Fibroblast of pulmonary artery (primary cell): ENCODE measurements at regions not wholly inside any gene's neighbourhood (a gene's known extent, or its start where the extent isn't known, plus 50 kb on each side); places are given as distances from the start of the nearest gene placed in this dataset.
"Not testable (repeated sequence)": the region's sequence is repeated elsewhere in the genome, so short reads cannot be mapped to it uniquely, and the experiment has no call there.

Source experiments
- DNase-seq: peaks from one replicate; pipeline ENCODE4 v3.0.0-alpha.2; 2010; ENCODE audit warnings: low read depth
- H3K4me3 ChIP-seq: replicated peaks from 2 replicates; pipeline ENCODE4 v1.5.1; 2011; ENCODE audit warnings: low read depth, mild to moderate bottlenecking, control low read depth, low read length, moderate library complexity
- TF ChIP-seq, protein P1 (sequence below): IDR thresholded peaks from 2 replicates; pipeline ENCODE4 v1.5.1; 2011; ENCODE audit warnings: mild to moderate bottlenecking, control low read depth, low read length, inconsistent platforms; ENCODE audit errors: missing control alignments

DNA sequence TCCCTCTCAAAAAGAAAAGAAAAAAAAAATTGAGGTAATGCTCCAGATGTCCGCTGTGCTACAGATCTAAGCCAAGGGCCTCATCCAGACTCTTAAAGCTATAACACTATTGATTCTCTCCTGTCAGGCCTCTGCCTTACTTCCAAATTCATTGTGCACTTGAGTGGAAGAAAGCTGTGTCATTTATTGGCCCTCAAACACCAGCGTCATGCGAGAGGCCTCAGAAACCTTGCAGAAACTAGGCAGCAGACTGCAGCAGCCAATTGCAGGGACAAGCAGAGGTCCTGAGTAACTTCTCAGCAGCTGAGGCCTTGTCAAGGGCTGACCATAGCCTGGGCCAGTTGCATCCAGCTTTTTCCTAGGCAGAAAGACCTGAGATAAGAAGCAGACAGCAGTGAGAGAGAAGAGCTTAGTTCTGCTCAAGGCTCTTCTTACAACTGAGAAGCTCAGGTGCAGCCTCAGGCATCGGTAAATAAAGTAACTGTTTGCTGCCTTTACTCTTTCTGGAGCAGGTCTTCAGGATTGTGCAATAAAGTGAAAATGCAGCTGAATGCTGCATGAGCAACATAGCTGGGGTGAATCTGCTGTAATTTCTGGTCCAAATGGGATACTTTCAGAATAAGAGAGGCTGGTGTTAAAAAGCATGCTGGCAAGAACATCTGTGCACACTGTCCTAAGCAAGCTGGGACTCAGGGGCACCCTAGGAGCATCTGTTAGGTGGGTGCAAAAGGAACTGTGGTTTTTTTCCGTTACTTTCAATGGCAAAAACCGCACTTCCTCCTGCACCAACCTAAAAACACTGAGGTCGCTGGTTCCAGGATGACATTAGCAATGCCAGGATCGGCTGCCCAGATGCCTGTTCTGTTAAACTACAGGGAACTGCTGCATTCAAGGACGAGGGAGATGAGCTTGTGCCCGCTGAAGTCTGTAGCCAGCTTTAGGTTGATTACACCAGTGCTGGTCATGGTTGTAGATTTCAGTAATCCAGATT, 181.8 kb upstream of the PFKP start:
- TF ChIP-seq, protein P1, sequence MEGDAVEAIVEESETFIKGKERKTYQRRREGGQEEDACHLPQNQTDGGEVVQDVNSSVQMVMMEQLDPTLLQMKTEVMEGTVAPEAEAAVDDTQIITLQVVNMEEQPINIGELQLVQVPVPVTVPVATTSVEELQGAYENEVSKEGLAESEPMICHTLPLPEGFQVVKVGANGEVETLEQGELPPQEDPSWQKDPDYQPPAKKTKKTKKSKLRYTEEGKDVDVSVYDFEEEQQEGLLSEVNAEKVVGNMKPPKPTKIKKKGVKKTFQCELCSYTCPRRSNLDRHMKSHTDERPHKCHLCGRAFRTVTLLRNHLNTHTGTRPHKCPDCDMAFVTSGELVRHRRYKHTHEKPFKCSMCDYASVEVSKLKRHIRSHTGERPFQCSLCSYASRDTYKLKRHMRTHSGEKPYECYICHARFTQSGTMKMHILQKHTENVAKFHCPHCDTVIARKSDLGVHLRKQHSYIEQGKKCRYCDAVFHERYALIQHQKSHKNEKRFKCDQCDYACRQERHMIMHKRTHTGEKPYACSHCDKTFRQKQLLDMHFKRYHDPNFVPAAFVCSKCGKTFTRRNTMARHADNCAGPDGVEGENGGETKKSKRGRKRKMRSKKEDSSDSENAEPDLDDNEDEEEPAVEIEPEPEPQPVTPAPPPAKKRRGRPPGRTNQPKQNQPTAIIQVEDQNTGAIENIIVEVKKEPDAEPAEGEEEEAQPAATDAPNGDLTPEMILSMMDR, result no peak
- no peak for DNase-seq
- H3K4me3 ChIP-seq, result no peak overlapping the region

- DNase-seq, H3K4me3 ChIP-seq: not testable (repeated sequence)
These were observed 183.3 kb upstream of the PFKP start for GRCh38 chr10:2883983-2884540.

GRCh38 chr10:2883238-2883637, 184.1 kb upstream of the PFKP start:
- TF ChIP-seq, protein P1, result no peak
- no peak overlapping the region for H3K4me3 ChIP-seq
- DNase-seq, result no peak

- DNase-seq, result no peak
- TF ChIP-seq, protein P1, result no peak
- H3K4me3 ChIP-seq, result no peak overlapping the region
These were observed 184.7 kb upstream of the PFKP start for GRCh38 chr10:2882628-2883027.

DNA sequence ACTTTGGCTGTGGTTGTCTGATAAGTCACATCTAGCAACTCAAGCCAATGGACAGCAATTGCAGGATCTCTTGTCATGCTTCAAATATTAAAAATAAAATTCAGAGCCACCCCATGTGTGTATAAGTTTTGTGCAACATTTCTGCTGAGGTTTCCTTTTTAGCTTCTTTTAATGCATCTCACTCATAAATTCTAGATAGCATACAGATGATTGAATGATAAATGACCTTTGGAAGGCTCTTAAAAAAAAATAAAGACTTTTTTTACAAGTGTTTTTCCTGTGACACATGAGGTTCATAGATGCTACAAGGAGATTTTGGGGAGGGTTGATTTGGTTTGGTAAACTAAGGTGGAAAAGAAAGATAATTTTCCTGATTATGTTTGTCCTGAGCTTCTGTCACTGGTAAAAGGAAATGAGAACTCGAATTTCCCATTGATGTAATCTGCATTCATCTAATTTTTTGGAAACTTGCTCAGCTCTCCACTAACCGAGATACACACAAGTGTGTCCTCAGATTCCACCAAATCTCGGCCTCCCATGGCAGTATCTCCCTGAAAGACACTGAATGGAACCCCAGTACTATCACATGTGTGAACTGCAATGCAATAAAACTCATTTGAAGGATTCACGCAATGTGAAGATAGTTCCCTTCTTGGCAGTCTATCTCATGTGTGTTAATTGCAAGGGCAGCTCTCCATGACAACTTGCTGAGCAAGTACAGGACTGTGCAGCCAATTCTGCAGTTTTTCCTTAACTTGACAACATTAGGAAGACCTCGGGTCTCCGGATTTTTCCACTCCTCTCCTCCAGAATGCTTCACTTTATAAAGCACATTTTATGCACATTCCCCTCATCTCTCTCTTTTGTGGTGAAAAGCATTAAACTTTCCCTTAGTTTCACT, 185.4 kb upstream of the PFKP start:
- TF ChIP-seq, protein P1, result no peak
- DNase-seq, result no peak
- no peak overlapping the region for H3K4me3 ChIP-seq

GRCh38 chr10:2880050-2880449, 187.3 kb upstream of the PFKP start:
- not testable (repeated sequence) for H3K4me3 ChIP-seq, DNase-seq

GRCh38 chr10:2878818-2879217, 188.5 kb upstream of the PFKP start:
- TF ChIP-seq, protein P1, result no peak
- DNase-seq, result no peak
- no peak overlapping the region for H3K4me3 ChIP-seq
